Keratinocyte (primary cell): ENCODE measurements at regions not wholly inside any gene's neighbourhood (a gene's known extent, or its start where the extent isn't known, plus 50 kb on each side); places are given as distances from the start of the nearest gene placed in this dataset.

Source experiments
- DNase-seq: peaks from one replicate; pipeline ENCODE4 v3.0.0-alpha.2; 2011; ENCODE audit warnings: low read depth, missing footprints, low spot score
- FAIRE-seq: peaks from 2 replicates; lab custom pipeline; 2011; peaks lifted over from hg19 to GRCh38; lab: Jason Lieb, UNC
- H2AFZ ChIP-seq: 2 replicates; pipeline ENCODE4 v1.6.0; 2012; ENCODE audit warnings: low read length, control low read depth, inconsistent platforms; ENCODE audit not compliant: control insufficient read depth
- H3K27ac ChIP-seq: 2 replicates; pipeline ENCODE4 v1.5.1; 2011; ENCODE audit warnings: low read length; ENCODE audit not compliant: control insufficient read depth, insufficient read depth
- H3K27me3 ChIP-seq: 3 replicates; pipeline ENCODE4 v1.6.0; 2011; ENCODE audit warnings: low read length; ENCODE audit not compliant: control insufficient read depth, insufficient read depth; ENCODE audit errors: extremely low read depth
- H3K36me3 ChIP-seq, 2 experiments: 2 replicates in 1 of 2; 3 replicates in 1 of 2; pipeline ENCODE4 v1.5.1; 2011; ENCODE audit warnings: low read length in 2 of 2, mild to moderate bottlenecking in 1 of 2; ENCODE audit not compliant: control insufficient read depth in 2 of 2, insufficient read depth in 2 of 2; ENCODE audit errors: extremely low read depth in 1 of 2
- H3K4me1 ChIP-seq: 3 replicates; pipeline ENCODE4 v1.5.1; 2011; ENCODE audit warnings: low read length; ENCODE audit not compliant: control insufficient read depth, insufficient read depth; ENCODE audit errors: extremely low read depth
- H3K4me2 ChIP-seq: 3 replicates; pipeline ENCODE4 v1.6.0; 2011; ENCODE audit warnings: low read depth, low read length; ENCODE audit not compliant: control insufficient read depth, insufficient read depth; ENCODE audit errors: extremely low read depth
- H3K4me3 ChIP-seq, 3 experiments: fragments of 200-600 bp in 1 of 3; sonication (generic) in 1 of 3; 2 replicates in 2 of 3; 3 replicates in 1 of 3; pipeline ENCODE4 v1.5.1; 2011 to 2016; ENCODE audit warnings: low read length in 3 of 3, mild to moderate bottlenecking in 3 of 3, control low read depth in 2 of 3, inconsistent platforms in 1 of 3, low read depth in 1 of 3, mixed read lengths in 1 of 3, mixed run types in 1 of 3, moderate library complexity in 1 of 3; ENCODE audit not compliant: control insufficient read depth in 2 of 3, insufficient read depth in 2 of 3; ENCODE audit errors: extremely low read depth in 1 of 3
- H3K79me2 ChIP-seq: 2 replicates; pipeline ENCODE4 v1.6.0; 2012; ENCODE audit warnings: low read length; ENCODE audit not compliant: control insufficient read depth, insufficient read depth
- H3K9ac ChIP-seq: 3 replicates; pipeline ENCODE4 v1.6.0; 2011; ENCODE audit warnings: low read length; ENCODE audit not compliant: control insufficient read depth, insufficient read depth; ENCODE audit errors: extremely low read depth
- H3K9me1 ChIP-seq: 3 replicates; pipeline ENCODE4 v1.6.0; 2011; ENCODE audit warnings: low read length; ENCODE audit not compliant: control insufficient read depth, insufficient read depth; ENCODE audit errors: extremely low read depth
- H3K9me3 ChIP-seq: 2 replicates; pipeline ENCODE4 v1.5.1; 2012; ENCODE audit warnings: low read depth, low read length; ENCODE audit not compliant: control insufficient read depth
- H4K20me1 ChIP-seq: 3 replicates; pipeline ENCODE4 v1.6.0; 2011; ENCODE audit warnings: low read length; ENCODE audit not compliant: control insufficient read depth, insufficient read depth; ENCODE audit errors: extremely low read depth
- CTCF ChIP-seq, 3 experiments: IDR thresholded peaks in 1 of 3; conservative IDR thresholded peaks in 1 of 3; optimal IDR thresholded peaks in 1 of 3; 2 replicates in 2 of 3; 3 replicates in 1 of 3; pipeline versions ENCODE3 to v1.5.1; 2011; ENCODE audit warnings: low read length in 3 of 3, mild to moderate bottlenecking in 3 of 3, moderate library complexity in 2 of 3, control low read depth in 1 of 3, inconsistent platforms in 1 of 3; ENCODE audit not compliant: insufficient read depth in 2 of 3; ENCODE audit errors: extremely low read depth in 1 of 3
- EZH2 ChIP-seq: IDR thresholded peaks from one replicate; pipeline ENCODE4 v1.6.1; 2012; ENCODE audit warnings: inconsistent platforms, mild to moderate bottlenecking, low read length, moderate library complexity
- dilution Hi-C: fragments of 300-500 bp; cut with MboI; formaldehyde crosslinking; loops from one replicate; pipeline ENCODE4 v1.7.0; 2020; ENCODE audit warnings: low sequenced_read_pairs; ENCODE audit not compliant: extremely low pct_ligation_motif_present

- no peaks in the 10 kb centered on the region for H3K9me1 ChIP-seq
- DNase-seq (no peak), FAIRE-seq (no peak)
- no peaks in the 10 kb centered on the region for H3K9me3 ChIP-seq
- H3K4me1 ChIP-seq, result no peaks in the 10 kb centered on the region
- no peak overlapping the region for H3K9ac ChIP-seq
- dilution Hi-C loops, result no loop called here
- TF ChIP-seq EZH2 (no peak), CTCF (optimal IDR thresholded peaks at IDR 0.05 in 1 of 3, IDR thresholded peaks at IDR 0.05 in 1 of 3, conservative IDR thresholded peaks at IDR 0.05 in 1 of 3; ENCODE audit: extremely low read depth in 1 of 3, insufficient read depth in 2 of 3, low read length in 3 of 3) (no peak)
- no peak overlapping the region for H3K4me3 ChIP-seq
- no peaks in the 10 kb centered on the region for H3K36me3 ChIP-seq
- H2AFZ ChIP-seq, result no peak overlapping the region
- H3K4me2 ChIP-seq, result no peak overlapping the region
- no peaks in the 10 kb centered on the region for H4K20me1 ChIP-seq
- no peaks in the 10 kb centered on the region for H3K27me3 ChIP-seq
- no peaks in the 10 kb centered on the region for H3K79me2 ChIP-seq
- H3K27ac ChIP-seq, result no peak overlapping the region
These were observed 347.4 kb upstream of the AGA start for GRCh38 chr4:177789610-177790009.

GRCh38 chr4:177791188-177791587 is 349.0 kb upstream of the AGA start:
- Histone ChIP-seq H3K36me3 (no peaks in the 10 kb centered on the region), H3K9me1 (no peaks in the 10 kb centered on the region), H4K20me1 (no peaks in the 10 kb centered on the region), H3K27ac (no peak overlapping the region), H3K79me2 (no peaks in the 10 kb centered on the region), H3K9ac (no peak overlapping the region), H3K4me2 (no peak overlapping the region), H3K4me3 (no peak overlapping the region), H3K9me3 (no peaks in the 10 kb centered on the region), H3K4me1 (no peaks in the 10 kb centered on the region), H3K27me3 (no peaks in the 10 kb centered on the region), H2AFZ (no peak overlapping the region)
- FAIRE-seq (no peak), DNase-seq (no peak)
- dilution Hi-C loops, result no loop called here
- TF ChIP-seq EZH2 (no peak), CTCF (optimal IDR thresholded peaks at IDR 0.05 in 1 of 3, IDR thresholded peaks at IDR 0.05 in 1 of 3, conservative IDR thresholded peaks at IDR 0.05 in 1 of 3; ENCODE audit: extremely low read depth in 1 of 3, insufficient read depth in 2 of 3, low read length in 3 of 3) (no peak)
